SJCRH30 (cell line): ENCODE measurements at regions not wholly inside any gene's neighbourhood (a gene's known extent, or its start where the extent isn't known, plus 50 kb on each side); places are given as distances from the start of the nearest gene placed in this dataset.
A peak's percentile ranks its signal among the peaks of the same experiment; 100 is the strongest.
"Not testable (repeated sequence)": the region's sequence is repeated elsewhere in the genome, so short reads cannot be mapped to it uniquely, and the experiment has no call there.

Experiments used
- DNase-seq, 2 experiments: peaks; one replicate each; pipeline ENCODE4 v3.0.0-alpha.2; 2015 to 2020
- H3K27ac ChIP-seq: fragments of 250-450 bp; sonication (Bioruptor Pico); 2 replicates; pipeline ENCODE4 v1.5.1; 2020; ENCODE audit warnings: mild to moderate bottlenecking, moderate library complexity
- H3K27me3 ChIP-seq: fragments of 250-450 bp; sonication (Bioruptor Pico); 2 replicates; pipeline ENCODE4 v1.5.1; 2020; ENCODE audit warnings: mild to moderate bottlenecking, moderate library complexity
- H3K36me3 ChIP-seq: fragments of 250-450 bp; sonication (Bioruptor Pico); 2 replicates; pipeline ENCODE4 v1.5.1; 2020; ENCODE audit warnings: mild to moderate bottlenecking, moderate library complexity
- H3K4me1 ChIP-seq: fragments of 250-450 bp; sonication (Bioruptor Pico); 2 replicates; pipeline ENCODE4 v1.5.1; 2020; ENCODE audit warnings: mild to moderate bottlenecking, moderate library complexity
- H3K4me3 ChIP-seq: fragments of 250-450 bp; sonication (Bioruptor Pico); 2 replicates; pipeline ENCODE4 v1.5.1; 2020; ENCODE audit warnings: mild to moderate bottlenecking, moderate library complexity
- H3K9me3 ChIP-seq: fragments of 250-450 bp; sonication (Bioruptor Pico); replicated peaks from 2 replicates; pipeline ENCODE4 v1.5.1; 2020; ENCODE audit warnings: mild to moderate bottlenecking, moderate library complexity

DNA sequence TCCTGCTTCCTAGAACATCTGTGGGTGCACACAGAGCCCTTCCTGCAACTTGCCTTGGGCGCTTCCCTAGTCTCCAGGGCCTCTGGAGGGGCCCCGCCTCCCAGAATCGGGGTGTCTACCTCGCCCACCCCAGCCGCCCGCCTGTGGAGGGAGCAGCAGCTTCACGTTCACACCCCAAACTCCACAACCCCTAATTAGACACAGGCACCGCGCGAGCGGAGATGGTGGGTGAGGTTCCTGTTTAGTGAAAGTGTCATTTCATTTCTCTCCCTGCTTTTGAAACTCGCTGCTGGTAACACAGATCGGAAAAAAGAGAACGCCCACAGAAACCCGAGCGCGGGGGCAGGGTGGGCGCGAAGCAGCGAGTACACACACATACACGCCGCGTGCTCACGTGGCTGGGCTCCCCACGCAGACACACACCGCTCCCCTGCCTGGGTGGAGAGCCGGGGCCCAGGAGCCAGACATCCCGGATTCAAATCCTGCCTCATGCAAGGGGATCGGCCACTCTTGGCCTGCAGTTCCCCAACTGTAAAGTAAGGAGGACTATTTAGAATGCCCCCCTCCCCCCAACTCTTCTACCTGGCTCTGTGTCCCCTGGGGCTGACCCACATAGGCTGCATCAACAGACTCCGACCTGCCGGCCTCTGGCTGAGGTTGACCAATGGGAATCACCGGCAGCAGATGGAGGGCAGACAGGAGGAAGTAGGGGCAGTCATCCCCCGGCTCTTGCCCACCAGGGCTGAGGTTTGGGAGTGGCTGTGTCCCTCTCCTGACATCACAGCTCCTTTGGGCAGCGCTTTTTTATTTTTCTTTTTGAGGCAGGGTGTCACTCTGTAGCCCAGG lies 79.2 kb upstream of the NCOR2 start:
- Histone ChIP-seq H3K4me3 (peak overlapping the region; percentile 28), H3K4me1 (peaks cover 12% of the 10 kb centered on the region), H3K27me3 (no peaks in the 10 kb centered on the region), H3K27ac (no peak overlapping the region), H3K9me3 (peaks cover 16% of the 10 kb centered on the region), H3K36me3 (no peaks in the 10 kb centered on the region)
- no peak for DNase-seq

DNA sequence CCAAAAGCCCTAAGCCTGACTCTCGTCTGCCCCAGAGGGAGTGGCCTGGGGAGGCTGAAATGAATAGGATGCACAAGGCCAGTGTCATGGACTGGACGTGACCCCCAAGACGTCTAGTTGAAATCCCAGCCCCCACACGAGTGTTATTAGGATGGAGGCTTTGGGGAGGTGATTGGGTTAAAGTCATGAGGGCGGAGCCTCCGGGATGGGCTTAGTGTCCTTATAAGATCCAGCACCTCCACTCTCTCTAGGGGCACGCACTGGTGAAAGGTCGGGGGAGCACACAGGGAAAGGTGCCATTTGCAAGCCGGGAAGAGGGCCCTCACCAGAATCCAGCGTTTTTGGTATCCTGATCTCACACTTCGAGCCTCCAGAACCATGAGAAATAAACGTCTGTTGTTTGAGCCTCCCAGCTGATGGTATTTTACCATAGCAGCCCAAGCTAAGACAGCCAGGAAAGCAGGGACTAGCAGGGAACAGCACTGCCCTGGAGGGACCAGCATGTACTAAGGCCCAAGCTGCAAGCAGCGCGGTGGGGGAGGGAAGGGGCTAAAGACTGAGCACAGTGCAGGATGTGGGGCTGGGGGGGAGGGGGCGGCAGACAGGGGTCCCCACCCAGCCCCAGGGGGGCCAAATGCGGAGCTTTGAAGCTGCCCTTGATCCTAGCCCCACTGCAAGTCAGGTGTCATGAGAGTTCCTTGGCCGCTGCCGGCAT lies 78.3 kb upstream of the NCOR2 start:
- H3K4me1 ChIP-seq = peaks cover 3% of the 10 kb centered on the region
- H3K27ac ChIP-seq = no peak overlapping the region
- peaks cover 16% of the 10 kb centered on the region for H3K9me3 ChIP-seq
- no peak overlapping the region for H3K4me3 ChIP-seq
- no peaks in the 10 kb centered on the region for H3K27me3 ChIP-seq
- DNase-seq = no peak
- H3K36me3 ChIP-seq = no peaks in the 10 kb centered on the region

DNA sequence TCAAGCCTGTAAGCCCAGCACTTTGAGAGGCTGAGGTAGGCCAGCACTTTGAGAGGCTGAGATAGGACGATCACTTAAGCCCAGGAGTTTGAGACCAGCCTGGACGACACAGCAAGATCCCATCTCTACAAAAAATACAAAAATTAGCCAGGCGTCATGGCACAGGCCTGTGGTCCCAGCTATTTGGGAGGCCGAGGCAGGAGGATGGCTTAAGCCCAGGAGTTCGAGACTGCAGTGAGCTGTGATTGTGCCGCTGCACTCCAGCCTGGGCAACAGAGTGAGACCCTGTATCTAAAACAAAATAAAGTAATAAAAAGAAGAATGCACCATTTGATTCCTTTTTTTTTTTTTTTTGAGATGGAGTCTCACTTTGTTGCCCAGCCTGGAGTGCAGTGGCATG lies 76.4 kb upstream of the NCOR2 start:
- H3K27me3 ChIP-seq, H3K9me3 ChIP-seq, DNase-seq, H3K36me3 ChIP-seq, H3K4me3 ChIP-seq, H3K27ac ChIP-seq, H3K4me1 ChIP-seq: not testable (repeated sequence)

DNA sequence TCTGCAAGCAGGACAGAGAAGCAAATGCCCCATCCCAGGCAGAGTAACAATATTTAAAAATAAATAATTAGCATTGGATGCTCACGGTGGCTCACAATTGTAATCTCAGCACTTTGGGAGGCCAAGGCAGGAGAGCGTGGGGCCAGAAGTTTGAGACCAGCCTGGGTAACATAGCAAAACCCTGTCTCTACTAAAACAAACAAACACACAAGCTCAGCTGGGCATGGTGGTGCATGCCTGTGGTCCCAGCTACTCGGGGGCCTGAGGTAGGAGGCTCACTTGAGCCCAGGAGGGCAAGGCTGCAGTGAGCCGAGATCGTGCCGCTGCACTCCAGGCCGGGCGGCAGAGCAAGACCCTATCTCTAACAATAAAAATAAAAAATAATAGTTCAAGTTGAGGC lies 74.7 kb upstream of the NCOR2 start:
- Histone ChIP-seq H3K36me3 (no peaks in the 10 kb centered on the region), H3K4me3 (no peak overlapping the region), H3K9me3 (no peaks in the 10 kb centered on the region), H3K27ac (no peak overlapping the region), H3K4me1 (peaks cover 3% of the 10 kb centered on the region; the same call in 1 of the 2 replicates), H3K27me3 (no peaks in the 10 kb centered on the region)
- DNase-seq = no peak

DNA sequence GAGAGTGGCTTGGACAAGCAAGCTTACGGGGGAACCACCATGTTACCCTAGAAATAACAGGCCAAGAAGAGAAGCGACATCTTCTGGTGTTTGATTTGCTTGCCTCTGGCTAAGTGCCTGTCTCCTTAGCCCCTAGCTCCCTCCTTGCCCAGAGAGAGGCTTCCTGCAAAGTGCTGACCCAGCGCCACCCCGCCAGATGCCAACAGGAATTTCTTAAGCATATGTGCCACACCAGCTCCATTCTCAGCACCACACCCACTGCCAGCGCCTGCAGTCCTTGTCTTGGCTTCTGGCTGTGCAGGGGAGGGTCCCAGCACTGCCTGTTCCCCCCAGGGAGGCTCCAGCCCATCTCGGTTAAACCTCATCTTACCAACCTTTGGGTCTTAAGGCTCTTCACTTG lies 74.2 kb upstream of the NCOR2 start:
- DNase-seq = no peak
- H3K9me3 ChIP-seq = no peaks in the 10 kb centered on the region
- no peak overlapping the region for H3K27ac ChIP-seq
- H3K4me3 ChIP-seq = no peak overlapping the region
- no peaks in the 10 kb centered on the region for H3K36me3 ChIP-seq
- no peaks in the 10 kb centered on the region for H3K27me3 ChIP-seq
- H3K4me1 ChIP-seq = peaks cover 6% of the 10 kb centered on the region

DNA sequence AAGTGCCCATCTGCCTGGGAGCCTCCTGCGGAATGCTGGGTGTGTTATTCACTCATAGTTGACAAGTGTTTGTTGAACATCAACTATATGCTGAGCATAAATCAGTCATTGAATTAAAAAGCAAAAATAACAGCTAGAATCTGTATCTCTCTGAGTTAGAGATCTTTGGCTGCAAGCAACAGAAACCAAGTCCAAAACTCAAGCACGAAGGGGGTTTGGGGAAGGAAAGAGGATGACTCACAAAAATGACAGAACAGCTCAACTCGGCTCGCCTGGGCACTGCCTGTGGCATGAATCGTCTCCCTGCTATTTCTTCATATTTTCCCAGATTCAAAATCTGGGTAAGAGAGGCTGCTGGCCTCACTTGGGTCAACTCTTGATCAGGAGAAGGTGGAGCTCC lies 72.6 kb upstream of the NCOR2 start:
- H3K27me3 ChIP-seq = no peaks in the 10 kb centered on the region
- no peak overlapping the region for H3K27ac ChIP-seq
- H3K4me3 ChIP-seq = no peak overlapping the region
- 0 out of 2 replicates have a peak, but pooled peaks cover 3% of the 10 kb centered on the region for H3K9me3 ChIP-seq
- peaks cover 15% of the 10 kb centered on the region for H3K4me1 ChIP-seq
- H3K36me3 ChIP-seq = no peaks in the 10 kb centered on the region
- DNase-seq = no peak

DNA sequence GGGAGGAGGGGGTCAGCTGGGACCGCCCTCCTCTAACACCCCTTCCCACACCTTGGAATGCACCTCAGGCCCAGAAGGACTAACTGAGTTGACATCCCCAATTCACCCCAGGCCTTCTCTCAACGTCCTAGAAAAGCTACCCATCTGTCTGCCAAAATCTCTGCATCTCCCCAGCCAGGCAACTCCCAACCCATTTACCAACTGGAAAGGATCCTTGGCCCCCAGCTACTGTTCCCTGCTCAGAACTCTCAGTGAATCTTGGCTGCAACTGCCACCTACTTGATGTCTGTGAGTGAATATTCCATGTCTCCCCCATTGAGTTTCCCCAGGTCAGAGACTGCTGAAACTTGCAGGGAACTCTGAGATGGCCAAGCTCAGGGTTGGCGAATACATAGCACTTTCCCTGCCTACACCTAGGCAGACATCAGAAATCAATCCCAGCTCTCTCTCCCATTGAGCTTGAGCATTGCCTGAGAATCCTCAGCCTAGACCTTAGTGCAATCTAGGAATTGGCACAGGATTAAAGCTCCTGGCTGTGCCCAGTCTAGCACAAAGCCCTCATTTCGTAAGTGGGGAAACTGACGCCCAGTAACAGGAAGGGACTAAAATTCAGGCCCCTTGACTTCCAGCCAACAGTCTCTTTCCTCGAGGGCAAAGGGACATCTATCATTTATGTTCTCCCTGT lies 71.9 kb upstream of the NCOR2 start:
- Histone ChIP-seq H3K27me3 (no peaks in the 10 kb centered on the region), H3K4me3 (no peak overlapping the region)

DNA sequence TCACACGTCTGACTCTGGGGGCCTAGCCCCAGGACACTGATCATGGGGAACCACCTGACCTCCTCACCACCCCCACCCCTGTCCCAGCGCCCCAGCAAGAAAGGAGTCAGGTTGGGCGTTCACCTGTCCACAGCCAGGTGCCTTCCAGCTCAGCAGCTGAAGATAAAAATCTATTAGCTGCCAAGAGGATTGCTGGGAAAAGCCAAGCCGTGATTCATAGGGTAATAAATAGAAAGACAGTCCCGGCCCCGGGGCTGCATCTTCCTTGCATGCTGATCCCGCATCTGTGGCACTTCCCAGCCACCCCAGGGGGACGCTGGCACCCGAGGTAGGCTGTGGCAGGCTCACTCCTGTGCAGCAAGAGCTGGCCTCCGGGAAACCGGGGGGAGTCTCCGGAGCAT lies 70.2 kb upstream of the NCOR2 start:
- DNase-seq = no peak
- no peaks in the 10 kb centered on the region for H3K36me3 ChIP-seq

More for the DNA sequence above, 71.9 kb upstream of the NCOR2 start:
- Histone ChIP-seq H3K4me1 (peaks cover 15% of the 10 kb centered on the region), H3K9me3 (0 out of 2 replicates have a peak, but pooled peaks cover 3% of the 10 kb centered on the region), H3K36me3 (no peaks in the 10 kb centered on the region), H3K27ac (no peak overlapping the region)
- no peak for DNase-seq

DNA sequence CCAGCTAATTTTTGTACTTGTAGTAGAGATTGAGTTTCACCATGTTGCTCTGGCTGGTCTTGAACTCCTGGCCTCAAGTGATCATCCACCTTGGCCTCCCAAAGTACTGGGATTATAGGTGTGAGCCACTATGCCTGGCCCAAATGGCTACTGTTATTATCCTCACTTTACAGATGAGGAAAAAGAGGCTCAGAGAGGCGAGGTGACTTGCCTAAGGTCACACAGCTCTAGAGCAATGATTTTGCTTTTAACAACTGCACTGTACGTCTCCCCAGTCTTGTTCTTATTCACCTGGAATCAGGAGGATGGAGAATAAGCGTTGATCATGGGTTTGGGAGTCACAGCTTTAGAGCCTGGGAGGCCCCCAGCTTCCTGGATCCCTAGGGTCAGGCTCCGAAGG lies 69.8 kb upstream of the NCOR2 start:
- no peaks in the 10 kb centered on the region for H3K27me3 ChIP-seq
- H3K4me1 ChIP-seq = peaks cover 21% of the 10 kb centered on the region
- no peak overlapping the region for H3K27ac ChIP-seq
- 0 out of 2 replicates have a peak, but pooled peaks cover 3% of the 10 kb centered on the region for H3K9me3 ChIP-seq
- no peaks in the 10 kb centered on the region for H3K36me3 ChIP-seq
- DNase-seq = no peak
- no peak overlapping the region for H3K4me3 ChIP-seq

More for the DNA sequence above, 70.2 kb upstream of the NCOR2 start:
- Histone ChIP-seq H3K27me3 (no peaks in the 10 kb centered on the region), H3K4me1 (peaks cover 21% of the 10 kb centered on the region), H3K27ac (no peak overlapping the region), H3K4me3 (no peak overlapping the region), H3K9me3 (0 out of 2 replicates have a peak, but pooled peaks cover 3% of the 10 kb centered on the region)

DNA sequence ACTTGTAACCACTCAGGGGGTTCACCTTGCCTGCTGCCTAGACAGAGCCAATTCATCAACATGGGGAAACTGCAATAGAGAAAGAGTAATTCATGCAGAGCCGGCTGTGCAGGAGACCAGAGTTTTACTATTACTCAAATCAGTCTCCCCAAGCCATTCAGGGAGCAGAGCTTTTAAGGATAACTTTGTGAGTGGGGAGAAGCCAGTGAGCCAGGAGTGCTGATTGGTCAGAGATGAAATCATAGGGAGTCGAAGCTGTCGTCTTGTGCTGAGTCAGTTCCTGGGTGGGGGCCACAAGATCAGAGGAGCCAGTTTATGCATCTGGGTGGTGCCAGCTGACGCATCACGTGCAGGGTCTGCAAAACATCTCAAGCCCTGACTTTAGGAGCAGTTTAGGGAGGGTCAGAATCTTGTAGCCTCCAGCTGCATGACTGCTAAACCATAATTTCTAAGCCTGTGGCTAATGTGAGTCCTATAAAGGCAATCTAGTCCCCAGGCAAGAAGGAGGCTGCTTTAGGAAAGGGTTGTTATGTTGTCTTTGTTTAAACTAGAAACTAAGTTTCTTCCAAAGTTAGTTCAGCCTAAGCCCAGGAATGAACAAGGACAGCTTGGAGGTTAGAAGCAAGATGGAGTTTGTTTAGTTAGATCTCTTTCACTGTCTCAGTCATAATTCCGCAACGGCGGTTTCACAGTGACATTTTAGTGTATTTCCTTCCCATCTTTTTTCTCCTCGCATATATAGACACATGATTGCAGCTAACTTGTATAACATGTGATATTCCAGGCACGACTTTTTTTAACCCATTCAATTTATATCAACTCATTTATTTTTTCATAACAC lies 68.9 kb upstream of the NCOR2 start:
- Histone ChIP-seq H3K9me3 (0 out of 2 replicates have a peak, but pooled peaks cover 3% of the 10 kb centered on the region), H3K36me3 (no peaks in the 10 kb centered on the region), H3K27me3 (no peaks in the 10 kb centered on the region), H3K27ac (no peak overlapping the region), H3K4me1 (peaks cover 21% of the 10 kb centered on the region), H3K4me3 (no peak overlapping the region)
- DNase-seq = peak; percentile 72 to 77

DNA sequence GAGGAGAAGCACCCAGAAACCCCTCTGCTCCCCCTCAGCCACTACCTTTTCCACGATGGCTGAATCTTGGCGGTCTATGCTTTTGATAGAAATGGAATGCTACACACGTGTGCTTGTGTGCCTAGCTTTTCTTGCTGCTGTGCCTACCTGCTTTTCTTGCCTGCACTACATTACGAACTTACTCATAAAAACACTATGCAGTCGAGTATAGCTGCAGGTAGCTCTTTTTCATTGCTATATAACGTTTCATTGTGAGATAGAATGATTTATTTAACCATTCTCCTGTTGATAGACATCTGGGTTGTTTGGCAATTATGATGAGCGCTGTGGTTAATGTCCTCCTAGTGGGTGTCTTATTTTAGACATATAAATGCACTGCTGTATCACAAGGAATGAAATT lies 67.9 kb upstream of the NCOR2 start:
- Histone ChIP-seq H3K27ac (no peak overlapping the region), H3K36me3 (no peaks in the 10 kb centered on the region), H3K4me3 (no peak overlapping the region), H3K9me3 (0 out of 2 replicates have a peak, but pooled peaks cover 3% of the 10 kb centered on the region), H3K27me3 (no peaks in the 10 kb centered on the region), H3K4me1 (peaks cover 21% of the 10 kb centered on the region)
- DNase-seq = no peak

DNA sequence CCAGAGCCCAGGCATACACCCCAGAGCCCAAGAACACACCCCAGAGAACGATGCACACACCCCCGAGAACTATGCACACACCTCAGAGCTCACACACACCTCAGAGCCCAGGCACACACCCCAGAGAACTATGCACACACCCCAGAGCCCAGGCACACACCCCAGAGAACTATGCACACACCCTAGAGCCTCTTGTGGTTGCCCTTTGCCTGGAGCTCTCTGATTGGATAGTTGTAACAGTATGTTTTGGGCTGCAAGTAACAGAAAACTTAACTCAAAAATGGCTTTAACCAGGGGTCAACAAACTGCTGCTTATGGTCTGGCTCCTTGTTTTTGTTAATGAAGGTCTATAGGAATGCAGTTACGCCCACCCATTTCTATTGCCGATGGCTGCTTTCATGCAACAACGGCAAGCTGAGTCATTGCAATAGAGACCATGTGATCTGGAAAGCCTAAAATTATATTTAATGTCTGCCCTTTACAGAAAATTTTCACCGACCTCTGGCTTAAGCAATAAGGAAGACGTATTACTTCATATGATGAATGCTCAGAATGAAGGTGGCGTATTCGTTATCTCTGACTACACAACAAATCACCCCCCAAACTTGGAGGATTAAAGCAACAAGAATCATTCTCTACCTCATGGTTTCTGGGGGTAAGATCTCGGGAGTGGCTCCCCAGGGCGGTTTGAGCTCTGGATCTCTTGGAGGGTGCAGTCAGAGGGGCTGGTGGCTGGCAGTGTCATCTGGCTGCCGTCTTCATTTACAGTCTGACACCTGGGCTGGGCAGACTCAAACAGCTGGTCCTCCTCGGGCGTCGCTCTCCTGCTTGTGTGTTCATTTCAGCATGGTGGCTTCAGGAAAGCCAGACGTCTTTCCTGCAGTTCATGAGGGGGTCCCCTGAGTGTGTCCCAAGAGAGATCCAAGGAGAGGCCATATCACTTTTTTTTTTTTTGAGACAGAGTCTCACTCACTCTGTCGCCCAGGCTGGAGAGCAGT lies 66.3 kb upstream of the NCOR2 start:
- peak; percentile 41 to 62 for DNase-seq
- H3K27ac ChIP-seq = no peak overlapping the region

DNA sequence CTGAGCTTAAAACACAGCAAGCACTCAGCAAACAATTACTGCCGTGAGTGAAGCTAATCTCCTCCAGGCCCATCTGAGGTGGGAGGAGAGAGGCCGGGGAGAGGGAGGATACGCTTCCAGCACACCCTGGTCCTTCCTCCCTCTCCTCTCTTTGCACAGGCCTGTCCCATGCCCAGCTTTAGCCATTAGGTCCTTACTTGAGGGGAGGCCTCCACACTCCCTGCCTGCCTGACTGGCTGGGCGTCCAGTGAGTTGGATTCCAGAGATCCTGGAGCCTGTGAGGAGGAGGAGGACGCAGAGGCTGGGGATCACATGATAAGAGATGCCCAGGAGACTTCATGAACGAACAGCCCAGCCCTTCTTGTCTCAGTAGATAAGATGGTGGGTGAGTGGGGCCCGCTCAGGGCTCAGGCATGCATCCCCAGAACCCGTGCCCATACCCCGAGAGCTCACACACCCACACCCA lies 65.1 kb upstream of the NCOR2 start:
- Histone ChIP-seq H3K4me1 (peaks cover 19% of the 10 kb centered on the region), H3K27ac (no peak overlapping the region), H3K36me3 (no peaks in the 10 kb centered on the region), H3K27me3 (no peaks in the 10 kb centered on the region), H3K9me3 (0 out of 2 replicates have a peak, but pooled peaks cover 3% of the 10 kb centered on the region), H3K4me3 (no peak overlapping the region)
- no peak for DNase-seq

More for the DNA sequence above, 66.3 kb upstream of the NCOR2 start:
- no peak overlapping the region for H3K4me3 ChIP-seq
- 0 out of 2 replicates have a peak, but pooled peaks cover 3% of the 10 kb centered on the region for H3K9me3 ChIP-seq
- no peaks in the 10 kb centered on the region for H3K36me3 ChIP-seq
- peaks cover 21% of the 10 kb centered on the region for H3K4me1 ChIP-seq
- H3K27me3 ChIP-seq = no peaks in the 10 kb centered on the region
